ENCODE measurements at regions not wholly inside any gene's neighbourhood (a gene's known extent, or its start where the extent isn't known, plus 50 kb on each side); places are given as distances from the start of the nearest gene placed in this dataset.
"Not testable (repeated sequence)": the region's sequence is repeated elsewhere in the genome, so short reads cannot be mapped to it uniquely, and the experiment has no call there.

GRCh38 chr20:11672959-11673358 is 244.7 kb upstream of the BTBD3 start:
- no peak for DNase-seq

GRCh38 chr20:11675920-11676629 is 241.6 kb upstream of the BTBD3 start:
- DNase-seq, result no peak

GRCh38 chr20:11676630-11677287 is 240.9 kb upstream of the BTBD3 start:
- DNase-seq, result no peak

GRCh38 chr20:11677428-11677827 is 240.3 kb upstream of the BTBD3 start:
- DNase-seq, result no peak

GRCh38 chr20:11677836-11678235 is 239.9 kb upstream of the BTBD3 start:
- DNase-seq, result no peak

- no peak for DNase-seq
Observed at GRCh38 chr20:11682285-11682684, 235.4 kb upstream of the BTBD3 start.

- DNase-seq, result no peak
Observed at GRCh38 chr20:11686195-11686594, 231.5 kb upstream of the BTBD3 start.

GRCh38 chr20:11686820-11687543 is 230.7 kb upstream of the BTBD3 start:
- no peak for DNase-seq

GRCh38 chr20:11687546-11688292 is 230.0 kb upstream of the BTBD3 start:
- DNase-seq, result no peak

GRCh38 chr20:11689262-11689661 is 228.4 kb upstream of the BTBD3 start:
- DNase-seq, result no peak

GRCh38 chr20:11691766-11692165 is 225.9 kb upstream of the BTBD3 start:
- DNase-seq, result no peak

- DNase-seq, result no peak
Observed at GRCh38 chr20:11692567-11692966, 225.1 kb upstream of the BTBD3 start.

- no peak for DNase-seq
Observed at GRCh38 chr20:11694467-11694866, 223.2 kb upstream of the BTBD3 start.

- no peak for DNase-seq
Observed at GRCh38 chr20:11697055-11697454, 220.6 kb upstream of the BTBD3 start.

- no peak for DNase-seq
Observed at GRCh38 chr20:11697646-11698045, 220.0 kb upstream of the BTBD3 start.

GRCh38 chr20:11698124-11698523 is 219.6 kb upstream of the BTBD3 start:
- no peak for DNase-seq

GRCh38 chr20:11700831-11701230 is 216.9 kb upstream of the BTBD3 start:
- no peak for DNase-seq

- no peak for DNase-seq
Observed at GRCh38 chr20:11702721-11703518, 214.8 kb upstream of the BTBD3 start.

- DNase-seq, result no peak
Observed at GRCh38 chr20:11705512-11705911, 212.2 kb upstream of the BTBD3 start.

- DNase-seq, result not testable (repeated sequence)
Observed at GRCh38 chr20:11708223-11708622, 209.5 kb upstream of the BTBD3 start.

GRCh38 chr20:11711214-11711613 is 206.5 kb upstream of the BTBD3 start:
- no peak for DNase-seq

GRCh38 chr20:11712639-11713160 is 205.0 kb upstream of the BTBD3 start:
- no peak for DNase-seq
